Esophagus muscularis mucosa (tissue), 3 donors: ENCODE measurements at regions not wholly inside any gene's neighbourhood (a gene's known extent, or its start where the extent isn't known, plus 50 kb on each side); places are given as distances from the start of the nearest gene placed in this dataset.

Source experiments
- EP300 ChIP-seq: sonication (generic); formaldehyde crosslinking; IDR thresholded peaks from one replicate; pipeline ENCODE4 v1.6.1; 2017; ENCODE audit warnings: antibody characterized with exemption
- POLR2A ChIP-seq: fragments of 450-650 bp; IDR thresholded peaks from one replicate; pipeline ENCODE4 v1.6.1; 2017; ENCODE audit warnings: antibody characterized with exemption, moderate library complexity, mild to moderate bottlenecking, low read depth
- POLR2AphosphoS5 ChIP-seq, 2 donors: sonication (generic); formaldehyde crosslinking; IDR thresholded peaks; one replicate each; pipeline ENCODE4 v1.6.1; 2017; ENCODE audit warnings: antibody characterized with exemption in 2 of 2

GRCh38 chr21:35606146-35606545 is 454.2 kb downstream of the SETD4 start:
- TF ChIP-seq POLR2A (no peak), POLR2AphosphoS5 (IDR thresholded peaks at IDR 0.05) (no peak), EP300 (no peak)
